ENCODE measurements at regions not wholly inside any gene's neighbourhood (a gene's known extent, or its start where the extent isn't known, plus 50 kb on each side); places are given as distances from the start of the nearest gene placed in this dataset.

GRCh38 chr9:87799503-87799902 lies 73.6 kb downstream of the CTSL start:
- no peak for TF ChIP-seq CTCF (IDR thresholded peaks at IDR 0.05)
- Histone ChIP-seq H3K4me1 (no peaks in the 10 kb centered on the region), H3K27ac (no peak overlapping the region), H3K9ac (ENCODE audit: low read depth in 2 of 2, low read length in 2 of 2) (no peak overlapping the region), H3K36me3 (no peaks in the 10 kb centered on the region), H3K9me3 (no peaks in the 10 kb centered on the region), H3K4me3 (no peak overlapping the region), H3K27me3 (no peaks in the 10 kb centered on the region)
- no peak for DNase-seq
- intact Hi-C loops (cut with DNase I), result no loop called here

GRCh38 chr9:87800456-87800855 lies 74.5 kb downstream of the CTSL start:
- no peak overlapping the region for H3K9ac ChIP-seq (ENCODE audit: low read depth in 2 of 2, low read length in 2 of 2)
- intact Hi-C loops (cut with DNase I), result no loop called here
- no peaks in the 10 kb centered on the region for H3K9me3 ChIP-seq
- H3K4me1 ChIP-seq, result no peaks in the 10 kb centered on the region
- no peak overlapping the region for H3K27ac ChIP-seq
- no peaks in the 10 kb centered on the region for H3K27me3 ChIP-seq
- TF ChIP-seq CTCF (IDR thresholded peaks at IDR 0.05), result no peak
- H3K36me3 ChIP-seq, result no peaks in the 10 kb centered on the region
- no peak overlapping the region for H3K4me3 ChIP-seq
- DNase-seq, result no peak

DNA sequence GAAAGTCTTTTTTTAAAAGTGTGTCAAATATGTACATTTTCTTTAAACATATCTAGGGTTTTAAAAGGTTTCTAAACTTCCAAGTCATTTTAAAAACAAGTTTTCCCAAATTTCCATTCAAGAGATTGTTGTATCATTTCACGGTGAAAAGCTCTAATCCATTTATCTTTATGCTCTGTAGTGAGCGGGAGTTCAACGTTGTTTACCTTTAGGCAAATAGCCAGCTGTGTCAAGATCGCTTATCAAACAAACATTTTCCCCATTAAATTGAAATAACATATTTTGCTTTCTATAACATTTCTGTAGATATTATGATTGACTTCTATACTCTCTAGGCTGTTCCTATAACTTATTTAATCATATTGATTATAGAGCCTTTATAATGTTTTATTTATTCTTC lies 75.1 kb downstream of the CTSL start:
- Histone ChIP-seq H3K9me3 (no peaks in the 10 kb centered on the region), H3K36me3 (no peaks in the 10 kb centered on the region), H3K27ac (no peak overlapping the region), H3K27me3 (no peaks in the 10 kb centered on the region), H3K4me3 (no peak overlapping the region), H3K9ac (ENCODE audit: low read depth in 2 of 2, low read length in 2 of 2) (no peak overlapping the region), H3K4me1 (no peaks in the 10 kb centered on the region)
- no peak for TF ChIP-seq CTCF (IDR thresholded peaks at IDR 0.05)
- intact Hi-C loops (cut with DNase I), result no loop called here
- no peak for DNase-seq

- intact Hi-C loops (cut with DNase I), result no loop called here
- H3K36me3 ChIP-seq, result no peaks in the 10 kb centered on the region
- H3K27me3 ChIP-seq, result no peaks in the 10 kb centered on the region
- DNase-seq, result no peak
- H3K4me1 ChIP-seq, result no peaks in the 10 kb centered on the region
- no peak for TF ChIP-seq CTCF (IDR thresholded peaks at IDR 0.05)
- no peak overlapping the region for H3K27ac ChIP-seq
- no peak overlapping the region for H3K9ac ChIP-seq (ENCODE audit: low read depth in 2 of 2, low read length in 2 of 2)
- no peaks in the 10 kb centered on the region for H3K9me3 ChIP-seq
- no peak overlapping the region for H3K4me3 ChIP-seq
Measured at GRCh38 chr9:87803166-87803565, 77.2 kb downstream of the CTSL start.

GRCh38 chr9:87803623-87804345 lies 77.9 kb downstream of the CTSL start:
- H3K4me1 ChIP-seq, result no peaks in the 10 kb centered on the region
- no peaks in the 10 kb centered on the region for H3K9me3 ChIP-seq
- no peak overlapping the region for H3K9ac ChIP-seq (ENCODE audit: low read depth in 2 of 2, low read length in 2 of 2)
- no peaks in the 10 kb centered on the region for H3K36me3 ChIP-seq
- H3K27me3 ChIP-seq, result no peaks in the 10 kb centered on the region
- TF ChIP-seq CTCF (IDR thresholded peaks at IDR 0.05), result no peak
- intact Hi-C loops (cut with DNase I), result no loop called here
- DNase-seq, result no peak
- no peak overlapping the region for H3K27ac ChIP-seq
- H3K4me3 ChIP-seq, result no peak overlapping the region
